Nephron progenitor cell (in vitro differentiated cells): ENCODE measurements at regions not wholly inside any gene's neighbourhood (a gene's known extent, or its start where the extent isn't known, plus 50 kb on each side); places are given as distances from the start of the nearest gene placed in this dataset.
A peak's percentile ranks its signal among the peaks of the same experiment; 100 is the strongest.

ENCODE experiments used
- DNase-seq: peaks from one replicate; pipeline ENCODE4 v3.0.0; 2021
- H3K27ac Mint-ChIP-seq: 2 replicates; pipeline ENCODE4 v1.8.0; 2021; ENCODE audit warnings: mild to moderate bottlenecking, moderate library complexity, mixed read lengths
- H3K27me3 Mint-ChIP-seq: 2 replicates; pipeline ENCODE4 v1.8.0; 2021; ENCODE audit warnings: mild to moderate bottlenecking, low read depth, mixed read lengths; ENCODE audit not compliant: poor library complexity
- H3K36me3 Mint-ChIP-seq: 2 replicates; pipeline ENCODE4 v1.8.0; 2021; ENCODE audit warnings: low read depth, mixed read lengths
- H3K4me1 Mint-ChIP-seq: 2 replicates; pipeline ENCODE4 v1.8.0; 2021; ENCODE audit warnings: mixed read lengths
- H3K4me3 Mint-ChIP-seq: 2 replicates; pipeline ENCODE4 v1.8.0; 2021; ENCODE audit warnings: mild to moderate bottlenecking, moderate library complexity, mixed read lengths
- H3K9me3 Mint-ChIP-seq: 2 replicates; pipeline ENCODE4 v1.8.0; 2021; ENCODE audit warnings: mild to moderate bottlenecking, moderate library complexity, mixed read lengths
- TF ChIP-seq, protein P1 (sequence below): fragments of 200-600 bp; sonication (generic); IDR thresholded peaks from 2 replicates; pipeline ENCODE4 v1.5.0; 2021; ENCODE audit warnings: antibody characterized with exemption

DNA sequence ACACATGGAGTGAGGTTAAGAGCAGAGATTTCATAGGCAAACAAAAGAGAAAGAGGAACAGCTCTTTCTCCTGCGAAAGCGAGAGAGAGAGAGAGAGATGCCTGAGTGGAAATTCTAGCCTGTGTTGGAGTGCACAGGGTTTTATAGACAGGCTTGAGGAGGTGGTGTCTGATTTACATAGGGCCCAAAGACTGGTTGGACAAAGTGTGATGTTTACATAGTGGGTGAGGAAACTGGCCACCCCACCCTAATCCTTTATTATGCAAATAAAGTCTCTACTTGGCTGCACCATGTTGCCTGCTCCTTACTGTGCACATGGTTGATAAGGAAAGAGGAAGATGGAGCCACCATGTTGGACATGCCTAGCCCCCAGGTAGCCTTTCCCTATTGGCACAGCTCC lies 967.8 kb upstream of the SORCS1 start:
- Mint-ChIP-seq H3K27ac (peak overlapping the region; percentile 52), H3K4me1 (peaks cover 5% of the 10 kb centered on the region), H3K4me3 (no peak overlapping the region), H3K36me3 (no peaks in the 10 kb centered on the region), H3K9me3 (no peaks in the 10 kb centered on the region), H3K27me3 (no peaks in the 10 kb centered on the region)
- DNase-seq = no peak
- TF ChIP-seq, protein P1, sequence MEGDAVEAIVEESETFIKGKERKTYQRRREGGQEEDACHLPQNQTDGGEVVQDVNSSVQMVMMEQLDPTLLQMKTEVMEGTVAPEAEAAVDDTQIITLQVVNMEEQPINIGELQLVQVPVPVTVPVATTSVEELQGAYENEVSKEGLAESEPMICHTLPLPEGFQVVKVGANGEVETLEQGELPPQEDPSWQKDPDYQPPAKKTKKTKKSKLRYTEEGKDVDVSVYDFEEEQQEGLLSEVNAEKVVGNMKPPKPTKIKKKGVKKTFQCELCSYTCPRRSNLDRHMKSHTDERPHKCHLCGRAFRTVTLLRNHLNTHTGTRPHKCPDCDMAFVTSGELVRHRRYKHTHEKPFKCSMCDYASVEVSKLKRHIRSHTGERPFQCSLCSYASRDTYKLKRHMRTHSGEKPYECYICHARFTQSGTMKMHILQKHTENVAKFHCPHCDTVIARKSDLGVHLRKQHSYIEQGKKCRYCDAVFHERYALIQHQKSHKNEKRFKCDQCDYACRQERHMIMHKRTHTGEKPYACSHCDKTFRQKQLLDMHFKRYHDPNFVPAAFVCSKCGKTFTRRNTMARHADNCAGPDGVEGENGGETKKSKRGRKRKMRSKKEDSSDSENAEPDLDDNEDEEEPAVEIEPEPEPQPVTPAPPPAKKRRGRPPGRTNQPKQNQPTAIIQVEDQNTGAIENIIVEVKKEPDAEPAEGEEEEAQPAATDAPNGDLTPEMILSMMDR = no peak

DNA sequence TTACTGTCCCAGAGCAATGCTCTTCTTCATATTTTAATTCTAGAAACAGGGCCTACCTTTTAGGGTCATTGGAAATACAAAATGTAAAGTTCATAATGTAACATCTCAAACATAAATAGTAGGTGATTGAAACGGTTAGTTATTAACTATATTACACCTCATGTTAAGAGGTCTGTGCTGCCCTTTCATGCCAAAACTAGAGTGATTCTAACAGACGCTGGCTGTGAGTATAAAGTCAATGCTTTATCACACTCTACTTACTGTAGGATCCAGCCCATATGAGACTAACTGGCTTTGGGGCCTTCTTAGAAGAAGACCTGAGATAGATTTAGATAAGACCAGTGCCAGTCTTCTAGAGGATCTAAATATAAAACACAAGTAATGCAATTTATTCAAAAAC lies 966.1 kb upstream of the SORCS1 start:
- no peak overlapping the region for H3K4me3 Mint-ChIP-seq
- H3K9me3 Mint-ChIP-seq = no peaks in the 10 kb centered on the region
- no peak for DNase-seq
- TF ChIP-seq, protein P1 = no peak
- no peak overlapping the region for H3K27ac Mint-ChIP-seq
- H3K27me3 Mint-ChIP-seq = no peaks in the 10 kb centered on the region
- H3K4me1 Mint-ChIP-seq = peaks cover 5% of the 10 kb centered on the region
- H3K36me3 Mint-ChIP-seq = no peaks in the 10 kb centered on the region

- Mint-ChIP-seq H3K4me1 (no peaks in the 10 kb centered on the region), H3K4me3 (no peak overlapping the region), H3K36me3 (no peaks in the 10 kb centered on the region), H3K27me3 (no peaks in the 10 kb centered on the region), H3K9me3 (peaks cover 21% of the 10 kb centered on the region), H3K27ac (no peak overlapping the region)
- TF ChIP-seq, protein P1 = peak; percentile 30
- DNase-seq = no peak
Measured at GRCh38 chr10:108112218-108112617, 947.7 kb upstream of the SORCS1 start.

GRCh38 chr10:108104551-108105156 lies 940.1 kb upstream of the SORCS1 start:
- Mint-ChIP-seq H3K36me3 (no peaks in the 10 kb centered on the region), H3K4me1 (no peaks in the 10 kb centered on the region), H3K9me3 (no peaks in the 10 kb centered on the region), H3K27me3 (peaks cover 7% of the 10 kb centered on the region), H3K27ac (no peak overlapping the region), H3K4me3 (no peak overlapping the region)
- TF ChIP-seq, protein P1 = no peak
- DNase-seq = no peak

- Mint-ChIP-seq H3K9me3 (no peaks in the 10 kb centered on the region), H3K4me3 (no peak overlapping the region), H3K27ac (no peak overlapping the region), H3K27me3 (peaks cover 2% of the 10 kb centered on the region), H3K36me3 (no peaks in the 10 kb centered on the region), H3K4me1 (no peaks in the 10 kb centered on the region)
- DNase-seq = no peak
- TF ChIP-seq, protein P1 = no peak
Measured at GRCh38 chr10:108097258-108097657, 932.8 kb upstream of the SORCS1 start.
